Mesenchymal stem cell (in vitro differentiated cells and primary cell): ENCODE measurements at regions not wholly inside any gene's neighbourhood (a gene's known extent, or its start where the extent isn't known, plus 50 kb on each side); places are given as distances from the start of the nearest gene placed in this dataset.

Source experiments
- DNase-seq: peaks from one replicate; pipeline ENCODE4 v3.0.0-alpha.2; 2013
- H2AFZ ChIP-seq: one replicate; pipeline ENCODE4 v1.6.1; 2013; ENCODE audit warnings: low read depth, mild to moderate bottlenecking, control low read depth, inconsistent platforms, low read length, moderate library complexity
- H2AK5ac ChIP-seq: 2 replicates; pipeline ENCODE4 v1.6.1; 2013; ENCODE audit warnings: low read length, moderate library complexity, mild to moderate bottlenecking, inconsistent platforms; ENCODE audit not compliant: severe bottlenecking
- H2BK120ac ChIP-seq: one replicate; pipeline ENCODE4 v1.6.1; 2013; ENCODE audit warnings: low read depth, mild to moderate bottlenecking, inconsistent platforms, low read length, moderate library complexity
- H2BK12ac ChIP-seq, 2 experiments: one replicate each; pipeline ENCODE4 v1.6.1; 2013; ENCODE audit warnings: inconsistent platforms in 2 of 2, low read length in 2 of 2, mild to moderate bottlenecking in 2 of 2, moderate library complexity in 2 of 2, control low read depth in 1 of 2
- H2BK15ac ChIP-seq: one replicate; pipeline ENCODE4 v1.6.1; 2013; ENCODE audit warnings: mild to moderate bottlenecking, low read depth, inconsistent platforms; ENCODE audit not compliant: poor library complexity, severe bottlenecking
- H2BK5ac ChIP-seq: 2 replicates; pipeline ENCODE4 v1.6.1; 2013; ENCODE audit warnings: low read depth, mild to moderate bottlenecking, low read length, control low read depth, inconsistent platforms; ENCODE audit not compliant: poor library complexity, severe bottlenecking
- H3K14ac ChIP-seq, 2 experiments: one replicate each; pipeline ENCODE4 v1.6.1; 2013; ENCODE audit warnings: inconsistent platforms in 2 of 2, low read length in 2 of 2, control low read depth in 1 of 2, mild to moderate bottlenecking in 1 of 2, moderate library complexity in 1 of 2
- H3K18ac ChIP-seq, 2 experiments: one replicate each; pipeline ENCODE4 v1.6.1; 2013; ENCODE audit warnings: inconsistent platforms in 2 of 2, low read length in 2 of 2, control low read depth in 1 of 2, low read depth in 1 of 2, mild to moderate bottlenecking in 1 of 2
- H3K23ac ChIP-seq, 2 experiments: one replicate each; pipeline ENCODE4 v1.6.1; 2013; ENCODE audit warnings: inconsistent platforms in 2 of 2, low read length in 2 of 2, mild to moderate bottlenecking in 2 of 2, moderate library complexity in 2 of 2, control low read depth in 1 of 2
- H3K27ac ChIP-seq: 2 replicates; pipeline ENCODE4 v1.5.1; 2013; ENCODE audit warnings: mild to moderate bottlenecking, moderate library complexity, low read length, control low read depth, inconsistent platforms; ENCODE audit not compliant: poor library complexity, severe bottlenecking
- H3K27me3 ChIP-seq, 2 experiments: 2 replicates each; pipeline versions ENCODE4 v1.6.1 to v1.7.0; 2013; ENCODE audit warnings: low read length in 2 of 2, mild to moderate bottlenecking in 2 of 2, moderate library complexity in 2 of 2, control low read depth in 1 of 2, inconsistent platforms in 1 of 2; ENCODE audit not compliant: control insufficient read depth in 1 of 2, insufficient read depth in 1 of 2
- H3K36me3 ChIP-seq, 2 experiments: 2 replicates each; pipeline versions ENCODE4 v1.6.1 to v1.7.0; 2013; ENCODE audit warnings: low read length in 2 of 2, control low read depth in 1 of 2, inconsistent platforms in 1 of 2, low read depth in 1 of 2, mild to moderate bottlenecking in 1 of 2; ENCODE audit not compliant: insufficient read depth in 2 of 2, control insufficient read depth in 1 of 2
- H3K4ac ChIP-seq, 2 experiments: one replicate each; pipeline ENCODE4 v1.6.1; 2013; ENCODE audit warnings: inconsistent platforms in 2 of 2, low read length in 2 of 2, mild to moderate bottlenecking in 2 of 2, moderate library complexity in 2 of 2, control low read depth in 1 of 2, low read depth in 1 of 2
- H3K4me1 ChIP-seq: 2 replicates; pipeline ENCODE4 v1.6.1; 2013; ENCODE audit warnings: low read depth, low read length, control low read depth; ENCODE audit not compliant: control insufficient read depth, insufficient read depth
- H3K4me2 ChIP-seq: 2 replicates; pipeline ENCODE4 v1.6.1; 2013; ENCODE audit warnings: low read length, mild to moderate bottlenecking, inconsistent platforms; ENCODE audit not compliant: poor library complexity, severe bottlenecking
- H3K4me3 ChIP-seq, 2 experiments: 2 replicates each; pipeline versions ENCODE4 v1.5.1 to v1.7.0; 2013; ENCODE audit warnings: low read length in 2 of 2, mild to moderate bottlenecking in 2 of 2, control low read depth in 1 of 2, low read depth in 1 of 2; ENCODE audit not compliant: insufficient read depth in 1 of 2
- H3K79me1 ChIP-seq: replicated peaks from 2 replicates; pipeline ENCODE4 v1.6.1; 2013; ENCODE audit warnings: mild to moderate bottlenecking, control low read depth, low read length, inconsistent platforms; ENCODE audit not compliant: poor library complexity, severe bottlenecking
- H3K9ac ChIP-seq: 2 replicates; pipeline ENCODE4 v1.7.0; 2013; ENCODE audit warnings: mild to moderate bottlenecking, low read length, moderate library complexity
- H3K9me3 ChIP-seq: 2 replicates; pipeline ENCODE4 v1.7.0; 2013; ENCODE audit warnings: mild to moderate bottlenecking, low read length; ENCODE audit not compliant: control insufficient read depth
- H4K8ac ChIP-seq: one replicate; pipeline ENCODE4 v1.6.1; 2013; ENCODE audit warnings: inconsistent platforms, mild to moderate bottlenecking, low read length, moderate library complexity
- H4K91ac ChIP-seq: one replicate; pipeline ENCODE4 v1.6.1; 2013; ENCODE audit warnings: mild to moderate bottlenecking, low read length, inconsistent platforms
- WGBS: methylation state at CpG from one replicate; pipeline ENCODE4 v1.1.7; 2013; ENCODE audit warnings: mixed read lengths; 5-methylcytosine and 5-hydroxymethylcytosine counted together

GRCh38 chr11:92828556-92828955 lies 140.9 kb upstream of the MTNR1B start:
- Histone ChIP-seq H3K27ac (peak overlapping the region; percentile 22), H3K23ac (peak overlapping the region in 1 of 2 experiments; percentile 60), H3K18ac (no peak overlapping the region), H4K8ac (no peak overlapping the region), H2AK5ac (no peak overlapping the region), H3K79me1 (no peaks in the 10 kb centered on the region), H2AFZ (no peak overlapping the region), H4K91ac (no peak overlapping the region), H3K27me3 (peaks cover 0 to 6% of the 10 kb centered on the region in 2 experiments), H3K9ac (no peak overlapping the region), H3K4me2 (no peak overlapping the region), H3K4me1 (peaks cover 2% of the 10 kb centered on the region), H3K9me3 (no peaks in the 10 kb centered on the region), H2BK5ac (no peak overlapping the region), H3K4ac (no peak overlapping the region), H2BK12ac (no peak overlapping the region), H2BK15ac (no peak overlapping the region), H3K36me3 (no peaks in the 10 kb centered on the region), H2BK120ac (no peak overlapping the region), H3K4me3 (no peak overlapping the region), H3K14ac (no peak overlapping the region)
- WGBS, result 0% methylated on average over 2 of the region's 2 CpGs
- no peak for DNase-seq

GRCh38 chr11:92829121-92829520 lies 140.3 kb upstream of the MTNR1B start:
- no peak overlapping the region for H3K9ac ChIP-seq
- no peak overlapping the region for H2BK12ac ChIP-seq
- no peaks in the 10 kb centered on the region for H3K9me3 ChIP-seq
- H2AFZ ChIP-seq, result no peak overlapping the region
- H2BK120ac ChIP-seq, result no peak overlapping the region
- H3K4me2 ChIP-seq, result no peak overlapping the region
- H2BK15ac ChIP-seq, result no peak overlapping the region
- no peak overlapping the region for H3K14ac ChIP-seq
- 78% methylated on average over 3 of the region's 3 CpGs for WGBS
- no peaks in the 10 kb centered on the region for H3K36me3 ChIP-seq
- H3K4ac ChIP-seq, result no peak overlapping the region
- H3K4me3 ChIP-seq, result no peak overlapping the region
- no peak overlapping the region for H2BK5ac ChIP-seq
- no peak for DNase-seq
- H3K27ac ChIP-seq, result no peak overlapping the region
- H2AK5ac ChIP-seq, result no peak overlapping the region
- H3K27me3 ChIP-seq, result peaks cover 0 to 9% of the 10 kb centered on the region in 2 experiments
- peaks cover 2% of the 10 kb centered on the region for H3K4me1 ChIP-seq
- H3K23ac ChIP-seq, result no peak overlapping the region
- no peak overlapping the region for H3K18ac ChIP-seq
- no peak overlapping the region for H4K91ac ChIP-seq
- H4K8ac ChIP-seq, result no peak overlapping the region
- no peaks in the 10 kb centered on the region for H3K79me1 ChIP-seq

- Histone ChIP-seq H3K9me3 (no peaks in the 10 kb centered on the region), H2BK15ac (no peak overlapping the region), H4K91ac (no peak overlapping the region), H3K18ac (no peak overlapping the region), H3K14ac (no peak overlapping the region), H2AK5ac (no peak overlapping the region), H3K4me3 (no peak overlapping the region), H3K27me3 (peaks cover 0 to 13% of the 10 kb centered on the region in 2 experiments), H3K4ac (no peak overlapping the region), H4K8ac (no peak overlapping the region), H2BK12ac (no peak overlapping the region), H2BK5ac (no peak overlapping the region), H3K23ac (no peak overlapping the region), H3K4me1 (peaks cover 2% of the 10 kb centered on the region), H3K9ac (no peak overlapping the region), H3K4me2 (no peak overlapping the region), H3K27ac (no peak overlapping the region), H3K79me1 (no peaks in the 10 kb centered on the region), H2AFZ (no peak overlapping the region), H2BK120ac (no peak overlapping the region), H3K36me3 (no peaks in the 10 kb centered on the region)
- DNase-seq, result no peak
Observed at GRCh38 chr11:92829671-92830070, 139.8 kb upstream of the MTNR1B start.

GRCh38 chr11:92830377-92831155 lies 138.9 kb upstream of the MTNR1B start:
- no peak overlapping the region for H2AFZ ChIP-seq
- H3K4me2 ChIP-seq, result no peak overlapping the region
- H3K9me3 ChIP-seq, result no peaks in the 10 kb centered on the region
- H3K79me1 ChIP-seq, result no peaks in the 10 kb centered on the region
- H3K23ac ChIP-seq, result no peak overlapping the region
- H2BK5ac ChIP-seq, result no peak overlapping the region
- no peak for DNase-seq
- no peaks in the 10 kb centered on the region for H3K36me3 ChIP-seq
- H3K4ac ChIP-seq, result no peak overlapping the region
- H3K4me1 ChIP-seq, result peaks cover 2% of the 10 kb centered on the region
- H3K9ac ChIP-seq, result no peak overlapping the region
- no peak overlapping the region for H3K27ac ChIP-seq
- H3K27me3 ChIP-seq, result peaks cover 0 to 13% of the 10 kb centered on the region in 2 experiments
- H4K8ac ChIP-seq, result no peak overlapping the region
- H3K14ac ChIP-seq, result no peak overlapping the region
- H2BK12ac ChIP-seq, result no peak overlapping the region
- no peak overlapping the region for H2BK120ac ChIP-seq
- 69% methylated on average over 5 of the region's 5 CpGs for WGBS
- no peak overlapping the region for H3K18ac ChIP-seq
- no peak overlapping the region for H2BK15ac ChIP-seq
- H3K4me3 ChIP-seq, result no peak overlapping the region
- H2AK5ac ChIP-seq, result no peak overlapping the region
- no peak overlapping the region for H4K91ac ChIP-seq
